NAMALWA (cell line): ENCODE measurements at regions not wholly inside any gene's neighbourhood (a gene's known extent, or its start where the extent isn't known, plus 50 kb on each side); places are given as distances from the start of the nearest gene placed in this dataset.
"Not testable (repeated sequence)": the region's sequence is repeated elsewhere in the genome, so short reads cannot be mapped to it uniquely, and the experiment has no call there.

ENCODE experiments used
- DNase-seq: peaks from one replicate; pipeline ENCODE4 v3.0.0-alpha.2; 2015; ENCODE audit warnings: low spot score

GRCh38 chr4:28402751-28403150, 1542.1 kb downstream of the STIM2 start:
- DNase-seq = no peak

GRCh38 chr4:28421221-28421620, 1560.6 kb downstream of the STIM2 start:
- no peak for DNase-seq

GRCh38 chr4:28426251-28426650, 1565.6 kb downstream of the STIM2 start:
- DNase-seq = no peak

DNA sequence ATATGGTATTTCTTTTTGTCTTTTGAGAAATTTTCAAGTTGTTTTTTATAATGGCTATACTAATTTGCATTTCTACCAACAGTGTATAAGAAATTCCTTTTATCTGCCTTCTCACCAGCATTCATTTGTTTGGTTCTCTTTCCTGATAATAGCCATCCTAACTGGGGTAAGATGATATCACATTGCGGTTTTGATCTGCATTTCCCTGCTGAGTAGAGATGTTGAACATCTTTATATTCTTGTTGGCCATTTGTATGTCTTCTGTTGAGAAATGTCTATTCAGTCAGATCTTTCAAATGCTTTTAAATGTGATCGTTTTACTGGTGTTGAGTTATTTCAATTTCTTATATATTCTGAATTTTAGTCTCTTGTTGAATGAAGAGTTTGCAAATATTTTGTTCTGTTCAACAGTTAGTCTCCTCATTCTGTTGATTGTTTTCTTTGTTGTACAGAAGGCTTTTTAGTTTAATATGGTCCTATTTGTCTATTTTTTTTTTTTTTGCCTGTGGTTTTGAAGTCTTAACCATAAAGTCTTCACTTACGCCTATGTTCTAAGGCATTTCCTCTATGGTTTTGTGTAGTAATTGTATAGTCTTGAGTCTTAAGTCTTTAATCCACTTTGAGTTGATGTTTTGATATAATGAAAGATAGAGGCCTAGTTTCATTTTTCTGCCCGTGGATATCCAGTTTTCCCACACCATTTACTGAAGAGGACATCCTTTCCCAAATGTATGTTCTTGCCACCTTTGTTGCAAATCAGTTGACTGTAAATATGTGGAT, 1566.9 kb downstream of the STIM2 start:
- DNase-seq = no peak

DNA sequence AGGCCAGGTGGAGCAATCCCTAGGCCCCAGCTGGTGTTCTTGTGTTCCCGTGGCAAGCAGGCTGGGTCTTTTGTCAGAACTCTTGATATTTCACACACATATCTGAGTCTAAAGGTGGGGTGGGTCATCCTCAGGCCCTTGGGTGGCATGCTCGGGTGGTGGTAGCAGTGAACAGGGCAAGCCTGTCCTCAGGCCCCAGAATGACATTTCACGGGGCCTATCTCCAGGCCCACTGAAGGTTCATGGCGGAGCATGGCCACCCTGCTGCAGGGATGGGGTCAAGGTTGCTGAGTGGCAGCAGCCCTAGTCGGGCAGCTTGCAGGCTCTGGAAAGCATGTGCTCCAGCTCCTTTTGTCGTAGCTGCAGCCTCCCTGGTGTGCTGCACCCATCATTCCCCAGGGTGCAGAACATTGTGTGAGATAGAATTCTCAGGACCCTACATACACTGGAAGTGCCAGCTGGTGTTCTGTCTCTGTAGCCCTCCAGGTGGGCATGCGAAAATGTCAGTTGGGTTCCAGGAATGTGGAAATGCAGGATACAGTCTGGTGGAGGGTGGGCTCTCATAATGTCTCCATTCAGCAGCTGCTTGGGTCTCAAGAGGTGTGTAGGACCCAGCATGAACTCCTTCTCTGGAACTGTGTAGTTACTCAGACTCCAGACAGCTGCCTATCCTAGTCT, 1571.8 kb downstream of the STIM2 start:
- no peak for DNase-seq

DNA sequence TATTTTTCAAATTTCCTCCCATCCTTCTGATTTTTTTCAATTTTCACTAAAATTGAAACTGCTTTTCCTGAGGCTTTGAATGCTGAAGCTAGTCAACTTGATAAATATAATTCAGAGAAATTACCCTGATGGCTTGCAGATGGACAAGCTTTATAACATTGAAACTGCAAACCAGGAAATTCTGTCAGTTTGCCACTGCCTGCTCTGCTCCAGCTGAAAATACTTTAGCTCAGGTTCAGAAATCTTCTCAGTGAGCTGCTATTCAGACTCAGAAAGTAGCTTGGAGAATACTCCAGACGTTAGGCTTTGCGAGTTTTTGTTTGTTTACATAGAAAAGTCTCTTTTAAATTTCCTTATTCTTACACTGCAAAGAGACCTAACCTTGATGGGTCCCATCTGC, 1574.7 kb downstream of the STIM2 start:
- no peak for DNase-seq

- DNase-seq = no peak
Measured at GRCh38 chr4:28436191-28437080, 1575.8 kb downstream of the STIM2 start.

GRCh38 chr4:28443371-28443770, 1582.7 kb downstream of the STIM2 start:
- DNase-seq = no peak

- DNase-seq = no peak
Measured at GRCh38 chr4:28443801-28444412, 1583.3 kb downstream of the STIM2 start.

DNA sequence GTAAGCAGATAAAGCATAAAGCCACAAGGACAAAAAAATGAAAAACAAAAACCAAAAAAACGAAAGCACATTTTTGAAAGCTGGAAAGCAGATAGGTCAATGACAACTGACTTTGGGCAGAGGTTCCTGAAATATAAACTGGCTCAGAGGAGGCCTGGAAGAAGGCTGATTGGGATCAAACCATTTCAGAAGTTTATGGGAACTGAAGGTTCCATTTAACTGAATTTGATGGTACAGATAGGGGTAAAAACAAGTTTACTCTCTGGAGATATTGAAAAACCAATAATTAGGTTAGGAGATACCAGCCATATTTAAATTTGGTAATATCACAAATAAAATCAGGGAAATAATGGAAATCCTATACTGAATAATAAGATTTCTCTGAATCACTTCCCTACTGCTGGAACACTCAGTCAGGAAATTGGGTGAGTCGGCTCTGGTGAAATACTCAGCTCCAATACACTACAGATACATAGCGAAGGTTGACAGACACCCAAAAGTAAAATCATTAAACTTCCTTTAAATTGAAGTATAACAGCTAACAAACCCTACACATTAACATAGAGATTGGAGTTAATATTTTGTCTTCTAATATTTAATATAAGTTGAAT, 1584.3 kb downstream of the STIM2 start:
- DNase-seq = no peak

DNA sequence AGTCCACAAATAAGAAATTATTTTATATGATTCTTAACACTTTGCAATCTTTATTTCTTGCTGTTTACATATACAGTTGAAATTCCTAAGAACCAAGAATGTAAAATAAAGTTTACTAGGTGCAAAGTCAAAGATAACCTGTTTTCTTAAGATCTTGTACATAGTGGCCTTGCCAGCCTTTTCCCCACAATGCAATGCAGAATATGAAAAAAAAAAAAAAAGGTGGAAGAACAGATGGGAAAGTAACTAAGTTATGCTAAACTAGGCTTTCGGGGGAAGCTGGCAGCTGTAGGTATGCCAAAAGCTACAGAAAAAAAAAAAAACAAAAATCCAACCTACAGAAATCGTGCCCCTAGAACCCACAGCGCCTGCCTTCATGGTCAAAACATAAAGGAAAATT, 1588.4 kb downstream of the STIM2 start:
- no peak for DNase-seq

- DNase-seq = no peak
Measured at GRCh38 chr4:28451346-28451745, 1590.7 kb downstream of the STIM2 start.

DNA sequence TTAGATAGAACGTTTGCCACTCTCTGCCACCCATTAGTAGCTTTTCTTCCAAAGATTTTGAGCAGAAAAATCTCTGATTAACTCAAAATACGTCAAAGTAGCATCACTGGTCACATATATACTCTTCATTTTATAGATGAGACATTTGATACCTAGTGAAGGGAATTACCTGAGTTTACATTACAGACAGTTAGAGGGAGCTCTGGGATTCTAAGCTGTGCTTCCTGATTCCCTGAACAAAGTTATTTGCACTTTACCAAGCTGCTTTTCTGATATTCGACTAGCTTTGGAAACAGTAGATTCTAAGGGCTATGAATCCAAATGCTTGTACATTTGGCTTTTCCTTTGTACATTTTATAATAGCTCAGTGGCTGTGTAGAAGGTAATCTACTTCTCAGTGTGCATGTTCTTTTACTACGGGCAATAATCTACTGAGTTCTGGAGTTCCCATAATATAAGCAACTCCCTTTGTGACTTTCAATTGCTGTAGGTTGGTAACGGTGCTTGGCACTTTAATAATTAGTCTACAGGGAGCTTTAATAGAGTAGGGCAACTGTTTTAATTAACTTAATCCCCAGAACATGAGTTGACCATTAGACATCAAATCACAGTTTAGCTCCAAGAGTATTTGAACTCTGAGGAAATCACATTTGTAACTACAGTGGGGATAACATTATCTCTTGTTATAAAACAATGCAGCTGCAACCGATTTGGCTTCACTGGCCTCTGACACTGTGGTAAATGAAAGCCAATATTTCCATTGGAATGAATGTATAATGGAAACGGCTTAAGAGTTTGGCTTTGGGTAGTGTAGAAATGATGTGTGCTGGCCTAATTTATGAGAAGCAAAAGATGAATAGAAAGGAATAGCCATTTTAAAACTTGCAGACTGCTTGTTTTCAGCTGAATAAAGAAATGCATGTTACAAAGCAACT, 1602.4 kb downstream of the STIM2 start:
- DNase-seq = no peak

GRCh38 chr4:28464823-28465222, 1604.2 kb downstream of the STIM2 start:
- DNase-seq = no peak

DNA sequence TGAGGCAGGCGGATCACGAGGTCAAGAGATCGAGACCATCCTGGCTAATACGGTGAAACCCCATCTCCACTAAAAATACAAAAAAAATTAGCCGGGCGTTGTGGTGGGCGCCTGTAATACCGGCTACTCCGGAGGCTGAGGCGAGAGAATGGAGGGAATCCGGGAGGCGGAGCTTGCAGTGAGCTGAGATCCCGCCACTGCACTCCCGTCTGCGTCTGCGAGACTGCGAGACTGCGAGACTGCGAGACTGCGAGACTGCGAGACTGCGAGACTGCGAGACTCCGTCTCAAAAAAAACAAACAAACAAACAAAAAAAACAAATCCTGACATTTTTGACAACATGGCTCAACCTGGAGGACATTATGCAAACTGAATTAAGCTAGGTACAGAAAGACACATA, 1606.2 kb downstream of the STIM2 start:
- not testable (repeated sequence) for DNase-seq

- no peak for DNase-seq
Measured at GRCh38 chr4:28469387-28469786, 1608.7 kb downstream of the STIM2 start.

DNA sequence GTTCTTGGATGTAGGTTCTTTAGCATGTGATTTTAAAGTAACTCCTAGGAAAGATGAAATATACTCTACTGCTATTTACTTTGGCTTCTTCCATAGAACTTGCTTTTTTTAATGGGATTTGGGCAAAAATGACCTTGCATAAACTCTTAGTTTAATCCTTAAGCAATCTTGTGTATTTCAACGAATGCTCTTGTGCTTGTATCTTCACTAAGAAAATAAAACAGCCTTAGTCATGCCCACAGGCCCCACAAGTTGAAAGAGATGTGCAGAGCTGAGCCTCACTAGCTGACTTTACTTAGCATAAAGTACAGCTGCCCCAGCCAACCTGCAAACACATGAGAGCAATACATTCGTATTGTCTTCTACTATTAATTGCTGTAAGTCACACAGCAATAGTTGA, 1609.2 kb downstream of the STIM2 start:
- no peak for DNase-seq

- DNase-seq = no peak
Measured at GRCh38 chr4:28475381-28475780, 1614.7 kb downstream of the STIM2 start.

DNA sequence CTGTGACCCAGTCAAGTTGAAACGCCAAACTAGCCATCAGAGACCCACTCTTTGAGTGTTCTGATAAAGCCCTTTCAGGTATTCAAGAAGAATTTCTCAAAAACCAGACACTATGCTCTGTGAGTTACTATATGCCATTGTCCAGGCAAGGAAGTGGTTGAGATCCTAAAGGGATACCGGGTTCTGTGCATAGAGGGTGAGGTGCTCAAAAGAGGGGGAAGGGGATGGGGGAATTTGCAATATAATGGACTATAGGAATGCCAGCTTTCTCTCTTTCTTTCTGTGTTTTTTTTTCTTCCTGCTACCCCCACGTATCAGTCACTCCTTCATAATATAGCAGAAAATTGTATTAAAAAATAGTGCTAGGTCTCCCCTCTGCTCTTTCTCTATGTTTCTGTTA, 1619.0 kb downstream of the STIM2 start:
- no peak for DNase-seq

DNA sequence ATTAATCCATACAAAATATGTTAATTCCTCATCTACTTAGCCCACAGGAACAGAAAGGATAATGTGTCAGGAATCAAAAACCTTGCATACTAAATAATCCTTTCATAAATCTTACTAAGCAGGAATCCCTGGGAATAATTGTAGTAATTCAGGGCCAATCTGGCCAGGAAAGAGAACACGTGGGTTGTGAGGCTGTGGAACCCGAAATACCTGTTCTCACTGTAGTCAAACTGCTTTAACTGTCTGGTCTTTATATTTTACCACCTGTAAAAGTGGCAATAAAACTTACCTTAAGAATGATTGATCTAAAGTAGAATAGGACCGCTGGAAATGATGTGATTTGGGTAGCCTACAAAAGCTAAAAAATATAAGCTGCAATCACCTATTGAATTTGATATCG, 1620.9 kb downstream of the STIM2 start:
- DNase-seq = no peak
